NB4 (cell line): ENCODE measurements at regions not wholly inside any gene's neighbourhood (a gene's known extent, or its start where the extent isn't known, plus 50 kb on each side); places are given as distances from the start of the nearest gene placed in this dataset.

Experiments used
- CTCF ChIP-seq: IDR thresholded peaks from one replicate; pipeline ENCODE4 v1.5.1; 2012; ENCODE audit warnings: low read depth, low read length
- POLR2A ChIP-seq: IDR thresholded peaks from 2 replicates; pipeline ENCODE4 v1.6.1; 2011; ENCODE audit warnings: mild to moderate bottlenecking; ENCODE audit not compliant: insufficient read length; ENCODE audit errors: extremely low read depth

DNA sequence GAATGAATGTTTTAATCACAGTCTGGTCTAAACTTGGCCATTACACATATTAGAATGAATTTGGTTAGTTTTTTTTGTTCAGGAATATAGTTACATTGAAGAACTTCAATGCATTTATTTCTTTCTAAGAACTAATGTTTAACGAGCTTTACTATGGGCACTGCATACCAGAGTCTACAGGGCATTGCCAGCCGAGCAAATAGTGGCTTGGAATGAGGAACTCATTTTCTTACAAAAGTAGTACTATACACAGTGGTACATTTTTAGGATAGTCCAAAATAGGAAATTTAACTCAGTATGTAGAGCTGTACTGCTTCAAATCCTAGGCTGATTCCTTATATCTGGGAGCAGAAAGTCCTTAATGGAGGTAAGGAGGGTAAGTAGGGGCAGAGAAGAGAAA, 155.4 kb downstream of the CARTPT start:
- TF ChIP-seq CTCF (no peak), POLR2A (no peak)
